HepG2 (cell line): ENCODE measurements at regions not wholly inside any gene's neighbourhood (a gene's known extent, or its start where the extent isn't known, plus 50 kb on each side); places are given as distances from the start of the nearest gene placed in this dataset.

ENCODE experiments used
- MNT ChIP-seq: fragments of 450-650 bp; IDR thresholded peaks from 2 replicates; pipeline ENCODE4 v1.6.1; 2016
- RARG ChIP-seq: sonication (generic); formaldehyde crosslinking; IDR thresholded peaks from 2 replicates; pipeline ENCODE4 v1.4.0; 2020; ENCODE audit warnings: low read depth, mild to moderate bottlenecking, missing genetic modification reagents
- ZFP36 ChIP-seq: fragments of 150-350 bp; IDR thresholded peaks from 2 replicates; pipeline ENCODE4 v1.6.1; 2018; ENCODE audit warnings: borderline replicate concordance, low read length, low read depth; ENCODE audit not compliant: partially characterized antibody
- ZNF329 ChIP-seq: sonication (generic); formaldehyde crosslinking; IDR thresholded peaks from 2 replicates; pipeline ENCODE4 v1.9.0; 2021; ENCODE audit warnings: low read depth, mild to moderate bottlenecking, missing genetic modification reagents
- ZNF382 ChIP-seq: sonication (generic); formaldehyde crosslinking; IDR thresholded peaks from 2 replicates; pipeline ENCODE4 v1.5.0; 2020; ENCODE audit warnings: missing genetic modification reagents, mild to moderate bottlenecking, borderline replicate concordance
- ZNF530 ChIP-seq: sonication (generic); formaldehyde crosslinking; IDR thresholded peaks from 2 replicates; pipeline ENCODE4 v1.5.0; 2020; ENCODE audit warnings: low read depth, mild to moderate bottlenecking, missing genetic modification reagents
- TF ChIP-seq, protein P1 (sequence below): sonication (generic); formaldehyde crosslinking; IDR thresholded peaks from 2 replicates; pipeline ENCODE4 v1.9.0; 2021; ENCODE audit warnings: mild to moderate bottlenecking, missing genetic modification reagents
- TF ChIP-seq, protein P2 (sequence below): fragments of 450-650 bp; IDR thresholded peaks from 2 replicates; pipeline ENCODE4 v1.6.1; 2017

DNA sequence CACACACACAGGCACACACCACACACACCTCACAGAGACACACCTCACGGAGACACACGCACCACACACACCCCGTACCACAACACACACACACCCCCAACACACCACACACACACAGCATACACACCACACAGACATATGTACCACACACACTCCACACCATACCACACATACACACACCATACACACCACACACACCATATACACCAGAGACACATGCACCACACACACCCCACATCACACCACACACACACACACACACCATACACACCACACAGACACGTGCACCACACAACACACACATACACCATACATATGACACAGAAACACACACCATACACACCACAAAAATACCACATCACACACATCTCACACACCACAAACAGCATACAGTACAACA is 850.7 kb downstream of the RNF144A start (continued):
- TF ChIP-seq ZNF530 (CRISPR knock-in tag) (no peak), MNT (peak; percentile 40), RARG (no peak), ZNF329 (CRISPR knock-in tag) (no peak), ZNF382 (CRISPR knock-in tag) (no peak), ZFP36 (no peak)
- TF ChIP-seq, protein P1, sequence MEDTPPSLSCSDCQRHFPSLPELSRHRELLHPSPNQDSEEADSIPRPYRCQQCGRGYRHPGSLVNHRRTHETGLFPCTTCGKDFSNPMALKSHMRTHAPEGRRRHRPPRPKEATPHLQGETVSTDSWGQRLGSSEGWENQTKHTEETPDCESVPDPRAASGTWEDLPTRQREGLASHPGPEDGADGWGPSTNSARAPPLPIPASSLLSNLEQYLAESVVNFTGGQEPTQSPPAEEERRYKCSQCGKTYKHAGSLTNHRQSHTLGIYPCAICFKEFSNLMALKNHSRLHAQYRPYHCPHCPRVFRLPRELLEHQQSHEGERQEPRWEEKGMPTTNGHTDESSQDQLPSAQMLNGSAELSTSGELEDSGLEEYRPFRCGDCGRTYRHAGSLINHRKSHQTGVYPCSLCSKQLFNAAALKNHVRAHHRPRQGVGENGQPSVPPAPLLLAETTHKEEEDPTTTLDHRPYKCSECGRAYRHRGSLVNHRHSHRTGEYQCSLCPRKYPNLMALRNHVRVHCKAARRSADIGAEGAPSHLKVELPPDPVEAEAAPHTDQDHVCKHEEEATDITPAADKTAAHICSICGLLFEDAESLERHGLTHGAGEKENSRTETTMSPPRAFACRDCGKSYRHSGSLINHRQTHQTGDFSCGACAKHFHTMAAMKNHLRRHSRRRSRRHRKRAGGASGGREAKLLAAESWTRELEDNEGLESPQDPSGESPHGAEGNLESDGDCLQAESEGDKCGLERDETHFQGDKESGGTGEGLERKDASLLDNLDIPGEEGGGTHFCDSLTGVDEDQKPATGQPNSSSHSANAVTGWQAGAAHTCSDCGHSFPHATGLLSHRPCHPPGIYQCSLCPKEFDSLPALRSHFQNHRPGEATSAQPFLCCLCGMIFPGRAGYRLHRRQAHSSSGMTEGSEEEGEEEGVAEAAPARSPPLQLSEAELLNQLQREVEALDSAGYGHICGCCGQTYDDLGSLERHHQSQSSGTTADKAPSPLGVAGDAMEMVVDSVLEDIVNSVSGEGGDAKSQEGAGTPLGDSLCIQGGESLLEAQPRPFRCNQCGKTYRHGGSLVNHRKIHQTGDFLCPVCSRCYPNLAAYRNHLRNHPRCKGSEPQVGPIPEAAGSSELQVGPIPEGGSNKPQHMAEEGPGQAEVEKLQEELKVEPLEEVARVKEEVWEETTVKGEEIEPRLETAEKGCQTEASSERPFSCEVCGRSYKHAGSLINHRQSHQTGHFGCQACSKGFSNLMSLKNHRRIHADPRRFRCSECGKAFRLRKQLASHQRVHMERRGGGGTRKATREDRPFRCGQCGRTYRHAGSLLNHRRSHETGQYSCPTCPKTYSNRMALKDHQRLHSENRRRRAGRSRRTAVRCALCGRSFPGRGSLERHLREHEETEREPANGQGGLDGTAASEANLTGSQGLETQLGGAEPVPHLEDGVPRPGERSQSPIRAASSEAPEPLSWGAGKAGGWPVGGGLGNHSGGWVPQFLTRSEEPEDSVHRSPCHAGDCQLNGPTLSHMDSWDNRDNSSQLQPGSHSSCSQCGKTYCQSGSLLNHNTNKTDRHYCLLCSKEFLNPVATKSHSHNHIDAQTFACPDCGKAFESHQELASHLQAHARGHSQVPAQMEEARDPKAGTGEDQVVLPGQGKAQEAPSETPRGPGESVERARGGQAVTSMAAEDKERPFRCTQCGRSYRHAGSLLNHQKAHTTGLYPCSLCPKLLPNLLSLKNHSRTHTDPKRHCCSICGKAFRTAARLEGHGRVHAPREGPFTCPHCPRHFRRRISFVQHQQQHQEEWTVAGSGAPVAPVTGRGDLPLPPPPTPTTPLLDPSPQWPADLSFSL (CRISPR knock-in tag), result peak; percentile 88
- TF ChIP-seq, protein P2, sequence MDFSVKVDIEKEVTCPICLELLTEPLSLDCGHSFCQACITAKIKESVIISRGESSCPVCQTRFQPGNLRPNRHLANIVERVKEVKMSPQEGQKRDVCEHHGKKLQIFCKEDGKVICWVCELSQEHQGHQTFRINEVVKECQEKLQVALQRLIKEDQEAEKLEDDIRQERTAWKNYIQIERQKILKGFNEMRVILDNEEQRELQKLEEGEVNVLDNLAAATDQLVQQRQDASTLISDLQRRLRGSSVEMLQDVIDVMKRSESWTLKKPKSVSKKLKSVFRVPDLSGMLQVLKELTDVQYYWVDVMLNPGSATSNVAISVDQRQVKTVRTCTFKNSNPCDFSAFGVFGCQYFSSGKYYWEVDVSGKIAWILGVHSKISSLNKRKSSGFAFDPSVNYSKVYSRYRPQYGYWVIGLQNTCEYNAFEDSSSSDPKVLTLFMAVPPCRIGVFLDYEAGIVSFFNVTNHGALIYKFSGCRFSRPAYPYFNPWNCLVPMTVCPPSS, result peak; percentile 16; the same call in 1 of the 2 replicates
